GM12878 (cell line): ENCODE measurements at regions not wholly inside any gene's neighbourhood (a gene's known extent, or its start where the extent isn't known, plus 50 kb on each side); places are given as distances from the start of the nearest gene placed in this dataset.

Experiments
- CHD2 ChIP-seq: IDR thresholded peaks from 2 replicates; pipeline ENCODE4 v1.6.1; 2011; ENCODE audit warnings: low read depth, low read length, improper control_type of control experiment, borderline replicate concordance
- YY1 ChIP-seq: IDR thresholded peaks from 2 replicates; pipeline ENCODE4 v1.6.1; 2011; ENCODE audit warnings: low read depth, mild to moderate bottlenecking, low read length
- ZNF622 ChIP-seq: fragments of 450-650 bp; IDR thresholded peaks from 2 replicates; pipeline ENCODE4 v1.6.1; 2017; ENCODE audit warnings: mild to moderate bottlenecking, inconsistent platforms
- TF ChIP-seq, protein P1 (sequence below): IDR thresholded peaks from 2 replicates; pipeline ENCODE4 v1.6.1; 2011; ENCODE audit warnings: low read depth, low read length, improper control_type of control experiment, borderline replicate concordance
- TF ChIP-seq, protein P2 (sequence below), 3 experiments: IDR thresholded peaks in 2 of 3; conservative IDR thresholded peaks in 1 of 3; 2 replicates each; pipeline ENCODE4 v1.5.1; 2011; ENCODE audit warnings: low read depth in 3 of 3, low read length in 3 of 3, mild to moderate bottlenecking in 3 of 3, control low read depth in 2 of 3, moderate library complexity in 2 of 3, inconsistent platforms in 1 of 3, mixed read lengths in 1 of 3; ENCODE audit not compliant: control insufficient read depth in 2 of 3, insufficient read depth in 1 of 3; ENCODE audit errors: extremely low read depth in 1 of 3

DNA sequence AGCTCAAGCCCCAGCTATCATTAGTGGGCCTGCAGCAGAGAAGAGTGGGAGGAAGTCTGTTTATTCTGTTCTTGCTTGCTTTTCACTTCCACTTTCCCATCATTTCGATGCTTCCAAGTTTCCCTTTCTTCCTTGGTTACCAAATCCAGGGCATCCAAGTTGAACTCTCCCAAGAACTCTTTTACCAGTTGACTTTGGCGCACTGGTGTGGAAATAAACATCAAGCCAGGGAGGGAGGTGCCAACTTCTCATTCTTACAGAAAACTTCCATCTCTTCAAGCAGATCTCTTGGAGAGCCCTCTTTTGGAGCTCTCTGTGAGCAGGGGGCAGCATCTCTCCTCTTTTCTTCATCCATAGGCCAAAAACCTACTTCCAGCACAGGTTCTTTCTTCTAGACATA, 85.7 kb upstream of the RGS17 start:
- no peak for TF ChIP-seq YY1
- no peak for TF ChIP-seq ZNF622
- TF ChIP-seq, protein P1, sequence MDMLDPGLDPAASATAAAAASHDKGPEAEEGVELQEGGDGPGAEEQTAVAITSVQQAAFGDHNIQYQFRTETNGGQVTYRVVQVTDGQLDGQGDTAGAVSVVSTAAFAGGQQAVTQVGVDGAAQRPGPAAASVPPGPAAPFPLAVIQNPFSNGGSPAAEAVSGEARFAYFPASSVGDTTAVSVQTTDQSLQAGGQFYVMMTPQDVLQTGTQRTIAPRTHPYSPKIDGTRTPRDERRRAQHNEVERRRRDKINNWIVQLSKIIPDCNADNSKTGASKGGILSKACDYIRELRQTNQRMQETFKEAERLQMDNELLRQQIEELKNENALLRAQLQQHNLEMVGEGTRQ: no peak
- no peak for TF ChIP-seq CHD2
- TF ChIP-seq, protein P2, sequence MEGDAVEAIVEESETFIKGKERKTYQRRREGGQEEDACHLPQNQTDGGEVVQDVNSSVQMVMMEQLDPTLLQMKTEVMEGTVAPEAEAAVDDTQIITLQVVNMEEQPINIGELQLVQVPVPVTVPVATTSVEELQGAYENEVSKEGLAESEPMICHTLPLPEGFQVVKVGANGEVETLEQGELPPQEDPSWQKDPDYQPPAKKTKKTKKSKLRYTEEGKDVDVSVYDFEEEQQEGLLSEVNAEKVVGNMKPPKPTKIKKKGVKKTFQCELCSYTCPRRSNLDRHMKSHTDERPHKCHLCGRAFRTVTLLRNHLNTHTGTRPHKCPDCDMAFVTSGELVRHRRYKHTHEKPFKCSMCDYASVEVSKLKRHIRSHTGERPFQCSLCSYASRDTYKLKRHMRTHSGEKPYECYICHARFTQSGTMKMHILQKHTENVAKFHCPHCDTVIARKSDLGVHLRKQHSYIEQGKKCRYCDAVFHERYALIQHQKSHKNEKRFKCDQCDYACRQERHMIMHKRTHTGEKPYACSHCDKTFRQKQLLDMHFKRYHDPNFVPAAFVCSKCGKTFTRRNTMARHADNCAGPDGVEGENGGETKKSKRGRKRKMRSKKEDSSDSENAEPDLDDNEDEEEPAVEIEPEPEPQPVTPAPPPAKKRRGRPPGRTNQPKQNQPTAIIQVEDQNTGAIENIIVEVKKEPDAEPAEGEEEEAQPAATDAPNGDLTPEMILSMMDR (IDR thresholded peaks at IDR 0.05 in 2 of 3, conservative IDR thresholded peaks at IDR 0.05 in 1 of 3; ENCODE audit: control insufficient read depth in 2 of 3, extremely low read depth in 1 of 3, insufficient read depth in 1 of 3, low read depth in 3 of 3, low read length in 3 of 3): no peak
